KMS-11 (cell line): ENCODE measurements at regions not wholly inside any gene's neighbourhood (a gene's known extent, or its start where the extent isn't known, plus 50 kb on each side); places are given as distances from the start of the nearest gene placed in this dataset.

Experiments
- H2AFZ ChIP-seq: fragments of 200-600 bp; sonication (generic); 2 replicates; pipeline ENCODE4 v1.6.1; 2016; ENCODE audit warnings: antibody characterized with exemption, mixed run types, low read depth
- H3K27ac ChIP-seq: fragments of 200-600 bp; sonication (generic); 2 replicates; pipeline ENCODE4 v1.6.1; 2016; ENCODE audit warnings: mild to moderate bottlenecking, mixed run types
- H3K27me3 ChIP-seq: fragments of 200-600 bp; sonication (generic); 2 replicates; pipeline ENCODE4 v1.6.1; 2017; ENCODE audit warnings: mild to moderate bottlenecking, low read depth, mixed run types, moderate library complexity; ENCODE audit not compliant: insufficient read depth
- H3K36me3 ChIP-seq: fragments of 200-600 bp; sonication (generic); 2 replicates; pipeline ENCODE4 v1.6.1; 2017; ENCODE audit warnings: mild to moderate bottlenecking, mixed run types; ENCODE audit not compliant: insufficient read depth
- H3K4me1 ChIP-seq: fragments of 200-600 bp; sonication (generic); 2 replicates; pipeline ENCODE4 v1.6.1; 2016; ENCODE audit warnings: mild to moderate bottlenecking, low read depth, mixed run types; ENCODE audit not compliant: poor library complexity, severe bottlenecking
- H3K4me2 ChIP-seq: fragments of 200-600 bp; sonication (generic); 2 replicates; pipeline ENCODE4 v1.7.0; 2016; ENCODE audit warnings: mild to moderate bottlenecking, mixed run types
- H3K4me3 ChIP-seq: fragments of 200-600 bp; sonication (generic); IDR thresholded peaks from 2 replicates; pipeline ENCODE4 v1.6.1; 2017; ENCODE audit warnings: low read depth, low read length, mixed read lengths; ENCODE audit not compliant: insufficient read depth
- H3K79me2 ChIP-seq: fragments of 200-600 bp; sonication (generic); 2 replicates; pipeline ENCODE4 v1.6.1; 2016; ENCODE audit warnings: low read depth, mixed run types; ENCODE audit not compliant: insufficient read depth
- H3K9ac ChIP-seq: fragments of 200-600 bp; sonication (generic); 2 replicates; pipeline ENCODE4 v1.6.1; 2016; ENCODE audit warnings: mild to moderate bottlenecking, mixed run types
- H4K20me1 ChIP-seq: fragments of 200-600 bp; sonication (generic); 2 replicates; pipeline ENCODE4 v1.6.1; 2016; ENCODE audit warnings: mild to moderate bottlenecking, mixed run types; ENCODE audit not compliant: insufficient read depth
- TF ChIP-seq, protein P1 (sequence below): fragments of 200-600 bp; sonication (generic); conservative IDR thresholded peaks from 2 replicates; pipeline ENCODE4 v1.6.1; 2017; ENCODE audit warnings: low read depth, mild to moderate bottlenecking, antibody characterized with exemption, low read length, moderate library complexity, mixed read lengths

- Histone ChIP-seq H3K4me1 (no peaks in the 10 kb centered on the region), H3K27me3 (no peaks in the 10 kb centered on the region), H4K20me1 (no peaks in the 10 kb centered on the region), H3K9ac (no peak overlapping the region), H3K36me3 (no peaks in the 10 kb centered on the region), H3K4me2 (no peak overlapping the region), H2AFZ (no peak overlapping the region), H3K79me2 (no peaks in the 10 kb centered on the region), H3K4me3 (no peak overlapping the region), H3K27ac (no peak overlapping the region)
- TF ChIP-seq, protein P1, sequence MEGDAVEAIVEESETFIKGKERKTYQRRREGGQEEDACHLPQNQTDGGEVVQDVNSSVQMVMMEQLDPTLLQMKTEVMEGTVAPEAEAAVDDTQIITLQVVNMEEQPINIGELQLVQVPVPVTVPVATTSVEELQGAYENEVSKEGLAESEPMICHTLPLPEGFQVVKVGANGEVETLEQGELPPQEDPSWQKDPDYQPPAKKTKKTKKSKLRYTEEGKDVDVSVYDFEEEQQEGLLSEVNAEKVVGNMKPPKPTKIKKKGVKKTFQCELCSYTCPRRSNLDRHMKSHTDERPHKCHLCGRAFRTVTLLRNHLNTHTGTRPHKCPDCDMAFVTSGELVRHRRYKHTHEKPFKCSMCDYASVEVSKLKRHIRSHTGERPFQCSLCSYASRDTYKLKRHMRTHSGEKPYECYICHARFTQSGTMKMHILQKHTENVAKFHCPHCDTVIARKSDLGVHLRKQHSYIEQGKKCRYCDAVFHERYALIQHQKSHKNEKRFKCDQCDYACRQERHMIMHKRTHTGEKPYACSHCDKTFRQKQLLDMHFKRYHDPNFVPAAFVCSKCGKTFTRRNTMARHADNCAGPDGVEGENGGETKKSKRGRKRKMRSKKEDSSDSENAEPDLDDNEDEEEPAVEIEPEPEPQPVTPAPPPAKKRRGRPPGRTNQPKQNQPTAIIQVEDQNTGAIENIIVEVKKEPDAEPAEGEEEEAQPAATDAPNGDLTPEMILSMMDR, result no peak
Observed at GRCh38 chr12:38998887-38999482, 93.6 kb upstream of the CPNE8 start.

GRCh38 chr12:38995249-38995648 lies 89.9 kb upstream of the CPNE8 start:
- Histone ChIP-seq H3K4me2 (no peak overlapping the region), H2AFZ (no peak overlapping the region), H4K20me1 (no peaks in the 10 kb centered on the region), H3K27ac (no peak overlapping the region), H3K4me1 (no peaks in the 10 kb centered on the region), H3K36me3 (no peaks in the 10 kb centered on the region), H3K79me2 (no peaks in the 10 kb centered on the region), H3K4me3 (no peak overlapping the region), H3K9ac (no peak overlapping the region), H3K27me3 (no peaks in the 10 kb centered on the region)
- TF ChIP-seq, protein P1, result no peak

- no peak overlapping the region for H3K27ac ChIP-seq
- no peaks in the 10 kb centered on the region for H3K36me3 ChIP-seq
- TF ChIP-seq, protein P1, result no peak
Observed at GRCh38 chr12:38985961-38986360, 80.6 kb upstream of the CPNE8 start.

GRCh38 chr12:38984388-38984787 lies 79.0 kb upstream of the CPNE8 start:
- no peak overlapping the region for H3K4me2 ChIP-seq
- H3K27ac ChIP-seq, result no peak overlapping the region
- H4K20me1 ChIP-seq, result no peaks in the 10 kb centered on the region
- no peak overlapping the region for H3K4me3 ChIP-seq
- no peaks in the 10 kb centered on the region for H3K27me3 ChIP-seq
- no peaks in the 10 kb centered on the region for H3K4me1 ChIP-seq
- TF ChIP-seq, protein P1, result no peak
- H2AFZ ChIP-seq, result no peak overlapping the region
- no peak overlapping the region for H3K9ac ChIP-seq
- H3K36me3 ChIP-seq, result no peaks in the 10 kb centered on the region
- H3K79me2 ChIP-seq, result no peaks in the 10 kb centered on the region

More at GRCh38 chr12:38985961-38986360, 80.6 kb upstream of the CPNE8 start:
- H3K4me1 ChIP-seq, result no peaks in the 10 kb centered on the region
- no peaks in the 10 kb centered on the region for H4K20me1 ChIP-seq
- no peak overlapping the region for H3K9ac ChIP-seq
- no peak overlapping the region for H3K4me3 ChIP-seq
- no peak overlapping the region for H3K4me2 ChIP-seq
- no peak overlapping the region for H2AFZ ChIP-seq
- H3K27me3 ChIP-seq, result no peaks in the 10 kb centered on the region
- no peaks in the 10 kb centered on the region for H3K79me2 ChIP-seq
